ENCODE measurements at regions not wholly inside any gene's neighbourhood (a gene's known extent, or its start where the extent isn't known, plus 50 kb on each side); places are given as distances from the start of the nearest gene placed in this dataset.

- DNase-seq (ENCODE audit: low read depth), result no peak
- TF ChIP-seq CTCF (IDR thresholded peaks at IDR 0.05; ENCODE audit: low read length, missing control alignments), result no peak
- H3K4me3 ChIP-seq (replicated peaks; ENCODE audit: low read depth, low read length), result no peak overlapping the region
Measured at GRCh38 chr15:97598353-97598798, 362.1 kb upstream of the ARRDC4 start.

- no peak for DNase-seq (ENCODE audit: low read depth)
- no peak for TF ChIP-seq CTCF (IDR thresholded peaks at IDR 0.05; ENCODE audit: low read length, missing control alignments)
- H3K4me3 ChIP-seq (replicated peaks; ENCODE audit: low read depth, low read length), result no peak overlapping the region
Measured at GRCh38 chr15:97600190-97600589, 360.3 kb upstream of the ARRDC4 start.

GRCh38 chr15:97604677-97605076 lies 355.8 kb upstream of the ARRDC4 start:
- H3K4me3 ChIP-seq (replicated peaks; ENCODE audit: low read depth, low read length), result no peak overlapping the region
- TF ChIP-seq CTCF (IDR thresholded peaks at IDR 0.05; ENCODE audit: low read length, missing control alignments), result no peak
- DNase-seq (ENCODE audit: low read depth), result no peak

GRCh38 chr15:97615114-97615513 lies 345.4 kb upstream of the ARRDC4 start:
- H3K4me3 ChIP-seq (replicated peaks; ENCODE audit: low read depth, low read length), result no peak overlapping the region
- DNase-seq (ENCODE audit: low read depth), result no peak
- no peak for TF ChIP-seq CTCF (IDR thresholded peaks at IDR 0.05; ENCODE audit: low read length, missing control alignments)

- no peak for TF ChIP-seq CTCF (IDR thresholded peaks at IDR 0.05; ENCODE audit: low read length, missing control alignments)
- no peak overlapping the region for H3K4me3 ChIP-seq (replicated peaks; ENCODE audit: low read depth, low read length)
- DNase-seq (ENCODE audit: low read depth), result no peak
Measured at GRCh38 chr15:97623091-97623661, 337.3 kb upstream of the ARRDC4 start.

GRCh38 chr15:97627634-97628033 lies 332.9 kb upstream of the ARRDC4 start:
- no peak for TF ChIP-seq CTCF (IDR thresholded peaks at IDR 0.05; ENCODE audit: low read length, missing control alignments)

GRCh38 chr15:97645758-97646157 lies 314.7 kb upstream of the ARRDC4 start:
- no peak for DNase-seq (ENCODE audit: low read depth)
- no peak for TF ChIP-seq CTCF (IDR thresholded peaks at IDR 0.05; ENCODE audit: low read length, missing control alignments)
- no peak overlapping the region for H3K4me3 ChIP-seq (replicated peaks; ENCODE audit: low read depth, low read length)

More at GRCh38 chr15:97627634-97628033, 332.9 kb upstream of the ARRDC4 start:
- no peak for DNase-seq (ENCODE audit: low read depth)
- no peak overlapping the region for H3K4me3 ChIP-seq (replicated peaks; ENCODE audit: low read depth, low read length)

Measured in fibroblast of pulmonary artery (primary cell).